ENCODE measurements at regions not wholly inside any gene's neighbourhood (a gene's known extent, or its start where the extent isn't known, plus 50 kb on each side); places are given as distances from the start of the nearest gene placed in this dataset.

DNA sequence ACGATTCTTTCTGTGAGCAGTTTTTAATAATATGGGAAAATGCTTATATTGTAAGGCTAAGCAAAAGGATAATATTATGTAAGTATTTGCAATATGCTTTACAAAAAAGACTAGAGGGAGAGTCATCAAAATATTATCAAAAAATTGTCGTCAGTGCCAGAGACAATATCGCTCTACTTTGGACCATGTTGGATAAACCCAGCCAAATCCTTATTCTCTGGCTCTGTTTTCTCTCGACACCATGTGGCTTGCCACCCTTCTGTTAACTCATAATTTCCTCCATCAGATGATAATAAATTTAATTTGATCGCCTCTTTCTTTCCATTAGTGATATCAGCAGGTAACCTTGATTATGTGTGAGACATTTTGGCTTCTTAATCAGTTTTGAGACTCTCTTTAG is 129.9 kb downstream of the CDC42EP3 start:
- no peak for DNase-seq (ENCODE audit: low read depth in 1 of 2, low spot score in 1 of 2)

DNA sequence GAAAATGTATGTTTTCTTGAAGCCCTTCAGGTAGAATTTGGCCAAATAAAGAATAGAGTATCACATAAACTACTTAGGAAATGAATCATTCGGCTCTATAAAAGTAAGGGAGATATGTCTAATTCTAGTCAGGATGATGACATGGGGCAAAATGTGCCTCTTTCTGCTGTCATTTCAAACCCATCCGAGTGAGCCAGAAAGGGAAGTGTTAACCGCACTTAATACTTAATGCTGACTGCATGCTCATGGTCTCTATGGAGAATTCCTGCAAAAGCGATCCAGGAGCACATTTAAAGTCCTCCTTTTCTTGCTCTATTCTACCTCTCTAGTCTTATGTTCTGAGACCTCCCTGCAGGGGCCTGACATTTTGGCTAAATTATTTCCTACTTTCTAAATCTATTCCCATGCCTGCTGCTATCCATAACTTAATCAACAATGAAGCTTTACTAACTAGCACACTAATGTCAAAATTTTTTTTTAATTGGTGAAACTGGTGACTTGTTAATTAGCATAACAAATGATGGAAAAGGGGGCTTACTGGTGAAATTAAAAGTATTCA is 127.4 kb downstream of the CDC42EP3 start:
- no peak for DNase-seq (ENCODE audit: low read depth in 1 of 2, low spot score in 1 of 2)

DNA sequence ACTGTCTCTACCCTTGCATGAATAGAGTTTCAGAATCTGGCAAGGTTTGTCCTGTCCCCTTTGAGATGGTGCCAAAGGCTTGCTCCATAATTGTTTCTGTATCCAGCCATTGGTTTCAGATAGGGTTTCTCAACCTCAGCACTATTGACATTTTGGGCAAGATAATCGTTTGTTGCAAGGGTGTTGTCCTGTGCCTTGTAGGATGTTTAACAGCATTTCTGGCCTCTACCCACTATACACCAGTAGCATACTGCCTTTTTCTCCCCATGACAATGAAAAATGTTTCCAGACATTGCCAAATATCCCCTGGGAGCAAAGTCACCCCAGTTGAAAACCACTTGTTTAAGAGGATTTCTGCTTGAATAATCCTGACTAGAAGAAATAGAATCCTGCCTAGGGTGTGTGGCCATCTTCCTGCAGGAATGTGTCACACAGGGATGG is 126.8 kb downstream of the CDC42EP3 start:
- DNase-seq (ENCODE audit: low read depth in 1 of 2, low spot score in 1 of 2): no peak

- no peak for DNase-seq (ENCODE audit: low read depth in 1 of 2, low spot score in 1 of 2)
These were observed 121.8 kb downstream of the CDC42EP3 start for GRCh38 chr2:37549598-37549997.

DNA sequence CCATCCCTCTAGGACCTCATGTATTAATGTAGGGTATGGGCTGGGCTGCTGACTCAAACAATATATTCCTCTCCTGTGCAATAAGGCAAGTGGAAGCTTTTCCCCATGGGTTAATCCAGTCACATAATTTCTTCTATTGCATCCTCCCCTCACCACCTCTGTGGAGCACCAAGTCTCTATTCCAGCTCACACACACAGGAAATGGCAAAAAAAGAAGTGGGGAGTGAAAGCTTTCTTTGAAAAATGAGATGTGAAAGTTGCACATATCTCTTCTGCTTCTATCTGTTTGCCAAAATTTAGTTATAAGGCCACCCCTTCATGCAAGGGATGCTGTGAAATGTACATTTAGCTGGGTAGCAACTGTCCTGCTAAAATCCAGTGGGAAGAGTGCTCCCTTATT is 121.3 kb downstream of the CDC42EP3 start:
- DNase-seq (ENCODE audit: low read depth in 1 of 2, low spot score in 1 of 2): no peak

DNA sequence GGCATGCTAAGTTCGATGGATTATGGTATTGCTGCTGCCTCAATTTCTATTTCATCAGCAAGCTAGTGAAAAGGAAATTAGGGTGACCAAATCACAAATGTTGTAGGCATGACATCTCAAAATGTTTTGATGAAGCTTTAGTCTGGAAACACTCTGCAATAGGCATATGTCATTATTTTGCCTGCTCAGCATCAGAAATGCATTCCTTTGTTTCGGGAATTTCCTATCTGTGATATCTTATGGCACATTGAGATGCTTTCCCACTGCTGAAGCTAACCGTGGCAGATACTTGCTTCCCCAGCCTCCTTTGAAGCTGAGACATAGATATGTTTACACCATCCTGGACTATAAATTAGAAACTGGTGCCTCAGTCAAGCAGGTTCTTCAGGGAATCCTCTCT is 119.7 kb downstream of the CDC42EP3 start:
- no peak for DNase-seq (ENCODE audit: low read depth in 1 of 2, low spot score in 1 of 2)

DNA sequence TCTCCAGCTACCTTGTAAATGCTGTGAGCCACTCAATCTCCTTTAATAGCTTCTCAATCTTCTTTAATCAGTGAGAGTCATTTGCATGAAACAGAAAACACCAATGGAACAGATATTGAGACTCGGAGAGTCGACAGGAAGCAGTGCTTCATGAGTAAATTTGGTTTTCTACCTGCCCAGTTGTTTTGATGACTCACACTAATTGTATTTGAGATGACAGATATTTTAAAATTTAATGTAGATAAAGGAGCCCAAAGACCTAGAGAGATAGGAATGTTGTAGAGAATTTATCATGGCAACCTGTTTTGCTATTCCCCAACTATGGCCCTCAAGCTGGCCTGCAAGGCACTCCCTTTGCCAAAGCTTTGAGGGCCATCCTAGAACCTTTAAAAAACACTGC is 119.1 kb downstream of the CDC42EP3 start:
- DNase-seq (ENCODE audit: low read depth in 1 of 2, low spot score in 1 of 2): no peak

DNA sequence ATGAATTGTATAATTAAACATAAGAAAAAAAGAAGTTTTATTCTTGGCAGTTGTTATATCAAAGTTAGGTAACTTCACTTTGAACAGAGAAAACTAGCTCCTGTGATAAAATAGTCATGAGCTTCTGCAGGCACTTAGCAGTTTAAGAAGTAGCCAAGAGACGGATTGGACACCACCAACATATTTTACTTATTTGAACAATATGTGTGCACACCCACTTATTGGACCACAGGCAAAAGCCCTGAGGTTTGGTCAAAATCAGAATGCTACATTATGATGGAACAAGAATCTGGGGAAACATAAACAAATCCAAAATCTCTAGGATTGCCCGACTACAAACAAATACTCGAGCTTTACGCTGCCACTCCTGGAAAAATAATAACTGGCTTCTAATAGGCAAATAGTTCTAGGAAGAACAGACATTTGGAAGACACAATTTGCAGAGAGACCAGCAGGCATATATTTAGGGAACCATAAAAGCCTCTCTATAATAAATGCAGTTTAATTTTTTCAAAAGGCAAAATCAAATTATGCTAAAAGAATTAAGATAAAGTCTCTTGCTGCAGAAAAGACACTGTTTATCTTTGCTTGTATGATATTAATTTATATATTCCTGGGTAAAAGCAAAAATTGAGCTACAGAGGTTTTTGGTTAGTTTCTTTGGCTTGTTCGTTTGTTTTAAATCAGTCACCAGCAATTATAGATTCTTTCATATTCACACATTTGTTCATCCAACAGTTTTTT is 117.9 kb downstream of the CDC42EP3 start:
- no peak for DNase-seq (ENCODE audit: low read depth in 1 of 2, low spot score in 1 of 2)

DNA sequence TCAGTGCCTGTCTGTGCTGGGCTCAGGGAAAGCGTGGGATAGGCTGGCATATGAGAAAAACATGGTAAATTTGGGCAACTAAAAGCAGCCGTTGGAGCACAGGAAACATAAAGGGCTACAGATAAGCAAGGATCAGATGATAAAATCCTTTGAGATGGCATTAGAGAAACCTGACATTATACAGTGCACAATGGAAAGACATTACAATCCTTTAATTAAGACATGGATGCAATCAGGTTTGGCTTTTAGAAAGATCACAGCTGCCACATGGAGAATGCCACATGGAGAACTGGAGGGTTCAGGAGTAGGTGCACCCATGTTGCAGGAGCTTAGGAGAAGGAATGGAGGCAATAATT is 117.3 kb downstream of the CDC42EP3 start:
- no peak for DNase-seq (ENCODE audit: low read depth in 1 of 2, low spot score in 1 of 2)

DNA sequence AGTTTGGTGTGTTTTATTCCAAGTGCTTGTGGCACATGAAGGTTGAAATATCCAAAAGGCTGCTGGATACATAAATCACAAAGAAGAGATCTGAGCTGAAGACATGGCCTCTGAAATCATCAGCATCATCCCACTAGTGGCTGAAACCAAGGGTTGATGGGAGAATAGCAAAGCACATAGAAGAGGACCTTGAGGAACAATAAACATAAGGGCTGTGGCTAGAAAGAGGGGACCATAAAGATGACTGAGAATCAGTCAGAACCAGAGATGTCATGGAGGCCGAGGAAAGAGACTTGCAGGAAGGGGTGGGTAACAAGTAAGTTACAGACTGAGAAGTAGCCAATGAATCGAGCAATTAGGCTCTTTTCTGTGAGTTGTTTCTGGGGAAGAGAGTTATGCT is 116.8 kb downstream of the CDC42EP3 start:
- no peak for DNase-seq (ENCODE audit: low read depth in 1 of 2, low spot score in 1 of 2)

- DNase-seq (ENCODE audit: low read depth in 1 of 2, low spot score in 1 of 2): no peak
These were observed 116.0 kb downstream of the CDC42EP3 start for GRCh38 chr2:37555457-37555856.

DNA sequence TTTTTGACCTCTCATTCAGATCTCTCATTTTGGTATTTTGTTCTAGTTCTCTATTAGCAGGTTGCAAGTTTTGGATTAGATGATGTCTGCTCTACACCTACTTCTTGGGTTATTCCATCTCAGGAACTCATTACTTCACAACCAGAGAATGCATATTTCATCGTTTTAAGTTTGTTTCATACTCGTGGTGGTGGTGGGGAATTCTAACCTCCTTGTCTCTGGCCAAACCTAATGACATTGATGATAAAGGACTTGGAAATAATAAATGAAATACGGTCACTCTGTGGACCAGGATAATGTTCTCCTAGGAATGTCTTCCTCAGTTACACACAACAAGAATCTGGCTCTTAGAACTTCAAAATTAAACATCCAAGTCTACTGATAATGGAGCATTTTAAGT is 115.2 kb downstream of the CDC42EP3 start:
- no peak for DNase-seq (ENCODE audit: low read depth in 1 of 2, low spot score in 1 of 2)

GRCh38 chr2:37558623-37559022 is 112.8 kb downstream of the CDC42EP3 start:
- no peak for DNase-seq (ENCODE audit: low read depth in 1 of 2, low spot score in 1 of 2)

- no peak for DNase-seq (ENCODE audit: low read depth in 1 of 2, low spot score in 1 of 2)
These were observed 111.1 kb downstream of the CDC42EP3 start for GRCh38 chr2:37560241-37560848.

DNA sequence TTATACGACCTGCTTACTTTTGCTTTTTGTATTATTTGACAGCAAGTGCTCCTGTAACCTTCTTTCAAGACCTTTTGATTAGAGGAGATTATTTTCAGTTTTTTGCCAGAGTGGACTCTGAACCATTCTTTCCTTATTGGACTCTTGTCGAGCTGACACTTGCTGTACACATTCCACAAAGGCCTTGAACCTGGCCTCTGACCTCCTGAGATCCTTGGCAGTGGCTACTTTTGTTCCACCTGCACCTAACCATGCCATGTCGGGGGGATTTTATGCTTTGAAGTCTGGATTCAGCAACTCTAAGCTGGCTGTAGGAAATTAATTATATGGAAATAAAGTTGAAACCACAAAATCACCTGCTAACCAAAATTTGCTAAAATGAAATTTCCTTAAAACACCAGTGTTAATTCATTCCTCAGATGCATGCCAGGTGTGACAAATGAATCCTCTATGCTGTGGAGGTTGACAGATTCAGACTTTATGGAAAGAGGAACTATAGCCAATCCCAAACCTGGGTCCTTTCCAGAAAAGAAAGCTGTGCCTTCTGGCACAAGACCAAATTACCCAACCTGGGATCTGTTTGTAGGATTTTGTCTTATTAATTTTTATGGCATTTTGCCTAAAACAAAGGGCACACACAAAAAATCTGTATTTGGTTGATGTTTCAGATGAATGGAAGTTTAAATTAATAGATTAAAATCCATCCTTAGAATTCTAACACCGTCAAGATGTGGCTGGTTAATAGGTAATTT is 110.4 kb downstream of the CDC42EP3 start:
- no peak for DNase-seq (ENCODE audit: low read depth in 1 of 2, low spot score in 1 of 2)

DNA sequence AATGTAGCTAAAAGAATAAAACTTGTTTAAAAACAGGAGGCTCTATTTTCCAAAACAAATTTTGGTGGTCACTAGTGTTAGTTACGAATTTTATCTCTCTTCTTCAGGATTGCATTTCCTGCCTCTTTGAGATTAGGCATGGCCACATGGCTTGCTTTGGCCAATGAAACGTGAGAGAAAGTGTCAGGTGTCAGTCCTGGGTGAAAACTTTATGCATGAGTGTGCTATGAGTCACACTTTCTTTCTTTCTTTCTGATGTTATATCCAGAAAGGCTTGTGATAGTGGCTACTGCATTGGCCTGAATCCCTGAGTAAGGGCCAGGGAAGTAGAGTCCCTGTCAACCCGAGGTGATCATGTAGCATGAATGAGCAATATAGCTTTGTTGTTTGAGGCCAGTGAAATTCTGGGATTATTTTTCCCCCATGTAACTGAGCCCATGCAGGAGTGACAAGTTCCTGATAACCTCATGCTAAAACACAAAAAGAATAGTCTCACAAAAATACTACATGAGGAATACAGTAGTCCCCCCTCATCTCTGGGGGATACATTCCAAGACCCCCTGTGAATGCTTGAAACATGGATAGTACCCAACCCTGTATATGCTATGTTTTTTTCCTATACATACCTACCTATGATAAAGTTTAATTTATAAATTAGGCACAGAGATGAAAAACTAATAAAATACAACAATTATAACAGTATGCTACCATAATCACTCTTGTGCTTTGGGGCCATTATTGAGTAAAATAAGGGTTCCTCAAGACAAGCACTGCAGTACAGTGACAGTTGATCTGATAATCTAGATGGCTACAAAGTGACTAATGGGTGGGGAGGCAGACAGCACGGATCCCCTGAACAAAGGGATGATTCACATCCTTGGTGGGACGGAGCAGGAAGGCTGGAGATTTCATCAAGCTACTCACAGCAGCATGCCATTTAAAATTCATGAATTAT is 109.5 kb downstream of the CDC42EP3 start:
- DNase-seq (ENCODE audit: low read depth in 1 of 2, low spot score in 1 of 2): no peak

GRCh38 chr2:37563375-37564015 is 107.9 kb downstream of the CDC42EP3 start:
- DNase-seq (ENCODE audit: low read depth in 1 of 2, low spot score in 1 of 2): no peak

DNA sequence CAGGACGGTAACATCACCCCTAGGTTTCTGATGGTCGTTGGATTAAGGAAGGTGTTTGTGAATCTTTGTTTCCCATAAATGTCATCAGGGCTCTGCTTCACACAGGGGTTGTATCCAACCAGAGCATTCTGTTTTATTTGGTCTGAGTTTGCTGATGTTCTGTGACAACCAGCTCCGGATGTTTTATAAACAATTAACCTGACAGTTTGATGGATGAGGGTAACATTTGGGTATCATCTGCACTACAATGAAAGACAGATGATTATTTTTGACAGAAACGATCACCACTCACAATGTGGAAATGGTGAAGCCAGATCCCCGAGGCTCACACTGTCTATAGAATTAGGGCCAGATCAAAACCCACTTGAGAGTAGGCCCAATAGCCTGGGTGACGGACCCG is 107.1 kb downstream of the CDC42EP3 start:
- no peak for DNase-seq (ENCODE audit: low read depth in 1 of 2, low spot score in 1 of 2)

- no peak for DNase-seq (ENCODE audit: low read depth in 1 of 2, low spot score in 1 of 2)
These were observed 104.9 kb downstream of the CDC42EP3 start for GRCh38 chr2:37566517-37566981.

GRCh38 chr2:37568565-37568964 is 102.9 kb downstream of the CDC42EP3 start:
- DNase-seq (ENCODE audit: low read depth in 1 of 2, low spot score in 1 of 2): no peak
